ENCODE measurements at regions not wholly inside any gene's neighbourhood (a gene's known extent, or its start where the extent isn't known, plus 50 kb on each side); places are given as distances from the start of the nearest gene placed in this dataset.

- Histone ChIP-seq H3K36me3 (no peaks in the 10 kb centered on the region), H3K4me3 (no peak overlapping the region), H3K9me3 (replicated peaks) (no peaks in the 10 kb centered on the region), H3K27me3 (ENCODE audit: low read depth) (no peaks in the 10 kb centered on the region), H3K27ac (replicated peaks) (peak overlapping the region; percentile 25), H3K4me1 (peaks cover 60% of the 10 kb centered on the region)
- intact Hi-C loops (cut with micrococcal nuclease): no loop called here
- TF ChIP-seq CTCF (IDR thresholded peaks at IDR 0.05; ENCODE audit: borderline replicate concordance): no peak
- DNase-seq: no peak
Measured at GRCh38 chr15:62440362-62441105, 275.4 kb upstream of the C2CD4B start.

- TF ChIP-seq CTCF (IDR thresholded peaks at IDR 0.05; ENCODE audit: borderline replicate concordance): no peak
- Histone ChIP-seq H3K36me3 (no peaks in the 10 kb centered on the region), H3K27ac (replicated peaks) (peak overlapping the region; percentile 10), H3K9me3 (replicated peaks) (no peaks in the 10 kb centered on the region), H3K27me3 (ENCODE audit: low read depth) (no peaks in the 10 kb centered on the region), H3K4me3 (no peak overlapping the region), H3K4me1 (peaks cover 68% of the 10 kb centered on the region)
- intact Hi-C loops (cut with micrococcal nuclease): no loop called here
- no peak for DNase-seq
Measured at GRCh38 chr15:62444104-62445022, 279.3 kb upstream of the C2CD4B start.

- no peak overlapping the region for H3K27ac ChIP-seq (replicated peaks)
- H3K27me3 ChIP-seq (ENCODE audit: low read depth): no peaks in the 10 kb centered on the region
- intact Hi-C loops (cut with micrococcal nuclease): no loop called here
- DNase-seq: no peak
- no peaks in the 10 kb centered on the region for H3K9me3 ChIP-seq (replicated peaks)
- no peak overlapping the region for H3K4me3 ChIP-seq
- no peaks in the 10 kb centered on the region for H3K36me3 ChIP-seq
- H3K4me1 ChIP-seq: peaks cover 67% of the 10 kb centered on the region
- TF ChIP-seq CTCF (IDR thresholded peaks at IDR 0.05; ENCODE audit: borderline replicate concordance): no peak
Measured at GRCh38 chr15:62445244-62445643, 280.2 kb upstream of the C2CD4B start.

GRCh38 chr15:62446984-62447383 is 281.9 kb upstream of the C2CD4B start:
- Histone ChIP-seq H3K27me3 (ENCODE audit: low read depth) (no peaks in the 10 kb centered on the region), H3K36me3 (no peaks in the 10 kb centered on the region)

More at GRCh38 chr15:62446984-62447383, 281.9 kb upstream of the C2CD4B start:
- no peak for TF ChIP-seq CTCF (IDR thresholded peaks at IDR 0.05; ENCODE audit: borderline replicate concordance)
- DNase-seq: no peak
- Histone ChIP-seq H3K4me1 (peaks cover 57% of the 10 kb centered on the region), H3K9me3 (replicated peaks) (no peaks in the 10 kb centered on the region), H3K27ac (replicated peaks) (no peak overlapping the region), H3K4me3 (no peak overlapping the region)
- intact Hi-C loops (cut with micrococcal nuclease): no loop called here
